BJ (cell line): ENCODE measurements at regions not wholly inside any gene's neighbourhood (a gene's known extent, or its start where the extent isn't known, plus 50 kb on each side); places are given as distances from the start of the nearest gene placed in this dataset.
"Not testable (repeated sequence)": the region's sequence is repeated elsewhere in the genome, so short reads cannot be mapped to it uniquely, and the experiment has no call there.

Experiments
- CTCF ChIA-PET: fragments of 350-600 bp; formaldehyde crosslinking; extraction: SDS; loops from one replicate; lab custom pipeline; 2021; ENCODE audit warnings: antibody characterized with exemption, inconsistent platforms; lab: Yijun Ruan, JAX
- POLR2A ChIA-PET: fragments of 300-600 bp; sonication (Branson Sonifier 250); formaldehyde crosslinking; extraction: SDS; loops from one replicate; lab custom pipeline; 2021; ENCODE audit warnings: antibody characterized with exemption; lab: Charles Lee
- DNase-seq: peaks from one replicate; pipeline ENCODE4 v3.0.0-alpha.2; 2011; ENCODE audit warnings: low read depth
- H3K27me3 ChIP-seq: 2 replicates; pipeline ENCODE4 v1.6.0; 2011; ENCODE audit warnings: low read length; ENCODE audit not compliant: control insufficient read depth, insufficient read depth
- H3K36me3 ChIP-seq: 2 replicates; pipeline ENCODE4 v1.5.1; 2011; ENCODE audit warnings: low read length; ENCODE audit not compliant: control insufficient read depth, insufficient read depth
- H3K4me3 ChIP-seq: 2 replicates; pipeline ENCODE4 v1.5.1; 2011; ENCODE audit warnings: low read depth, mild to moderate bottlenecking, control low read depth, low read length
- TF ChIP-seq, protein P1 (sequence below): IDR thresholded peaks from 2 replicates; pipeline ENCODE4 v1.5.1; 2011; ENCODE audit warnings: low read depth, mild to moderate bottlenecking, control low read depth, inconsistent platforms, low read length, moderate library complexity; ENCODE audit not compliant: insufficient read depth

DNA sequence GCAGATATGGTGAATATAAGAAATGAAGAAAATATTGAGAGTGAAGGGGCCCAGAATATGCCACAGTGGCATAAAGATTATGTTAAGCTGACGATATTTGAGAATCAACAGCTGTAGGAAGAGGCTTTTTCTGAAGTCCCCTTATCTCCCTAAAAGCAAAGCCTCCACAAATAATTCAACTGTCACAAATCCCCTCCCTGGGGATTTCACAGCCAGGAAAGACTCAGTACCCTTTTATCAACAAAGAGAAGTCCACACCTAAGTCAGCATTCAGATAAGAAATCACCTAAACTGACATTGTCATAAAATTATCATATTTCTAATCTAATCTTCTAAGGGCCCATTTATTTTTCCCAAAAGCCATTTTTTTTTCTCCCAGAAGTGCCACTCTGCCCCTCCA, 284.9 kb upstream of the VWC2 start:
- Histone ChIP-seq H3K36me3 (no peaks in the 10 kb centered on the region), H3K27me3 (no peaks in the 10 kb centered on the region), H3K4me3 (no peak overlapping the region)
- DNase-seq: no peak
- TF ChIP-seq, protein P1, sequence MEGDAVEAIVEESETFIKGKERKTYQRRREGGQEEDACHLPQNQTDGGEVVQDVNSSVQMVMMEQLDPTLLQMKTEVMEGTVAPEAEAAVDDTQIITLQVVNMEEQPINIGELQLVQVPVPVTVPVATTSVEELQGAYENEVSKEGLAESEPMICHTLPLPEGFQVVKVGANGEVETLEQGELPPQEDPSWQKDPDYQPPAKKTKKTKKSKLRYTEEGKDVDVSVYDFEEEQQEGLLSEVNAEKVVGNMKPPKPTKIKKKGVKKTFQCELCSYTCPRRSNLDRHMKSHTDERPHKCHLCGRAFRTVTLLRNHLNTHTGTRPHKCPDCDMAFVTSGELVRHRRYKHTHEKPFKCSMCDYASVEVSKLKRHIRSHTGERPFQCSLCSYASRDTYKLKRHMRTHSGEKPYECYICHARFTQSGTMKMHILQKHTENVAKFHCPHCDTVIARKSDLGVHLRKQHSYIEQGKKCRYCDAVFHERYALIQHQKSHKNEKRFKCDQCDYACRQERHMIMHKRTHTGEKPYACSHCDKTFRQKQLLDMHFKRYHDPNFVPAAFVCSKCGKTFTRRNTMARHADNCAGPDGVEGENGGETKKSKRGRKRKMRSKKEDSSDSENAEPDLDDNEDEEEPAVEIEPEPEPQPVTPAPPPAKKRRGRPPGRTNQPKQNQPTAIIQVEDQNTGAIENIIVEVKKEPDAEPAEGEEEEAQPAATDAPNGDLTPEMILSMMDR: no peak
- POLR2A ChIA-PET: no interaction called here
- CTCF ChIA-PET: no interaction called here

DNA sequence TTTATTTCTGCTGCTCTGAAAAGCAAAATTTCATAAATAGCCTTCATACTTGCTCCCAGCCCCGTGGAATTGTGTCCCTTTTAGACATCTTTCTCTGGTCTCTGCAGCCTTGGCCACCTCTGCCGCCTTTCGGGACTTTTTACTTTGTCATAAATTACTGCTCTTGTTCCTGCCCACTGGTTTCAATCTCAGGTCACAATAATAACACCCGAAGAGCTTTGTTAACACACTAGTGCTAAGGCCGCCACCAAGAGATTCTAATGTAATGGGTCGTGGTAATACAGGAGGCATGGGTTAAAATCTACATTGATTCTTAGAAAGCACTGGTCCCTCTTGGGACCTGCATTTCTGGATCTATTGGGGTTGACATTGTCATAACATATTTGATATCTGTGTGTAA, 276.0 kb upstream of the VWC2 start:
- ChIA-PET POLR2A (no interaction called here), CTCF (no interaction called here)
- TF ChIP-seq, protein P1: no peak
- Histone ChIP-seq H3K36me3 (no peaks in the 10 kb centered on the region), H3K27me3 (no peaks in the 10 kb centered on the region), H3K4me3 (no peak overlapping the region)
- DNase-seq: no peak

DNA sequence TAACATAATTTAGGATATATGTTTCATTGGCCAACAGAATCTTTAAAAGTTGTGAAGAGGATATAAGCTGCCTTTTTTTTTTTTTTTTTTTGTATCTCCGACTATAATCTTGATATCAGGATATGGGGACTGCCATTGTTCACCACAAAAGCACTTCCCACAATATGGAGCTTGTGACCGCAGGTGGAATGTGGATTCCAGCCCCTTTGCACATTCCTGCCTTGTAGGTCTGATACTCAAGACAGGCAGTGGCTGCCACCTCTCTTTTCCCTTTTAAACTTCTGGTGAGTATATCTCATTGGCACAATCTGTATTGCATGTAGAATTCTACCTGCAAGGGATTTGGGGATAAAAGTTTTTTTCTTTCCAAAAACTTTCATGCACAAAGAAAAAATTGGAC, 272.7 kb upstream of the VWC2 start:
- Histone ChIP-seq H3K27me3 (no peaks in the 10 kb centered on the region), H3K36me3 (no peaks in the 10 kb centered on the region), H3K4me3 (no peak overlapping the region)
- no peak for DNase-seq
- TF ChIP-seq, protein P1: no peak
- ChIA-PET CTCF (no interaction called here), POLR2A (no interaction called here)

DNA sequence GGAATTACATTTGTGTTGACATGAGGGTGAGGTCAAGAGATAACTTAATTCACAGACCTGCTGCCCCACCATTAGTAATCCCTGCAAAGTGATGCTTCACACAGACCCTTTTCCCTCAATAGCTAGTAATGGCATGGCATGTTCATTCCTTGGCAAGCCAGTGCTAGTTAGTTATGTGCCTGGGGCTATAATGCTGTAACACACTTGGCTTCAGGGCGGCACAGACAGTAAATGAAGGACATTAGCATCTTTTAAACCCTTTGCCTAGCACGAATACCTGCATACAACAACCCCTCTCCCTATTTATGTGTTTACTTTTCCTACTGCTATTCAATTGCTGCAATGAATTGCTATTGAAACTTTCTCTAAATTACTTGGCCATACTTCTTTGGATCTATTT, 266.2 kb upstream of the VWC2 start:
- H3K27me3 ChIP-seq, DNase-seq, H3K36me3 ChIP-seq, H3K4me3 ChIP-seq, POLR2A ChIA-PET, CTCF ChIA-PET: not testable (repeated sequence)

DNA sequence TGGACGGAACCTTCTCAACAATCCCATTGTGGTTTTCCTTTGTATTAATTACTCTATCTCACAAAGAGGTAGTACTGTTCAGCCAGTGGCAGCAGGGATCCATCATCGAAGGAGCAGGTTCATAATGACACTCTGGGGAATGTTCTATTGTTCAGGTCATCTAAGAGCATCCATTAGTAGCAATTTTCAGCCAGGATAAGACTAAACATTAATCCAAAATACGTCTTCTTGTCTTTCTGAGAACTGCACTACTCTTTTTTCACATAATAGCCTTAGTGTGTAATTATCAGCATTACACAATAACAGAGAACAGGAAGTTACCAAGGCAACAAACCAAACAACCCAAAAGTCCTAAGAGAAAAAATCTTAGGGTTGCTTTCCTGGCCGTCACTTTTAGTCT, 259.5 kb upstream of the VWC2 start:
- no peaks in the 10 kb centered on the region for H3K27me3 ChIP-seq
- H3K36me3 ChIP-seq: no peaks in the 10 kb centered on the region
- TF ChIP-seq, protein P1: no peak
- H3K4me3 ChIP-seq: no peak overlapping the region
- ChIA-PET CTCF (no interaction called here), POLR2A (no interaction called here)
- no peak for DNase-seq

DNA sequence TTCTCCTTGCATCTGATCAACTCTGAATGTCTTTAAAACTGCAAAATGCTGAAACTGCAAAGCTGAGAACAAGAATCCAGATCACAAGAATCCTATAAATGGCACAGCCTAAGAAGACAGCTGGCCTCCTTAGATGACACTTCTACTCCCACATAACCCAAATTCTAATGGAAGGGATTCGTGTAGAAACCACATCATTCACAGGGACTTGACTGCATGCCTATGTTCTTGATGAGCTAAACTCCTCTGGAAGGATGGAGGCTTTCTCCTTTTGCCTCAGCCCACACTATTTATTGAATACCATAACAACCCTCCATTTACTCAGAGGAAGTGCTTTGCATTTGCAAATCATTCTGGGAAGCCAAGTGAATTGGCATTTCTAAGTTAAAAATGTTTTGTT, 252.5 kb upstream of the VWC2 start:
- no peak for DNase-seq
- ChIA-PET CTCF (no interaction called here), POLR2A (no interaction called here)
- Histone ChIP-seq H3K36me3 (no peaks in the 10 kb centered on the region), H3K4me3 (no peak overlapping the region), H3K27me3 (no peaks in the 10 kb centered on the region)
- TF ChIP-seq, protein P1: no peak
